A673 (cell line): ENCODE measurements at regions not wholly inside any gene's neighbourhood (a gene's known extent, or its start where the extent isn't known, plus 50 kb on each side); places are given as distances from the start of the nearest gene placed in this dataset.

Experiments
- EZH2 ChIP-seq: fragments of 200-600 bp; sonication (generic); IDR thresholded peaks from 2 replicates; pipeline ENCODE4 v1.6.1; 2017; ENCODE audit warnings: borderline replicate concordance, low read depth, mild to moderate bottlenecking, mixed read lengths, antibody characterized with exemption, low read length; ENCODE audit not compliant: poor library complexity, severe bottlenecking
- TF ChIP-seq, protein P1 (sequence below): fragments of 300-800, 200-600 bp; sonication (generic); conservative IDR thresholded peaks from 2 replicates; pipeline ENCODE4 v1.5.1; 2017; ENCODE audit warnings: low read depth, mild to moderate bottlenecking, antibody characterized with exemption, low read length, moderate library complexity, mixed read lengths

DNA sequence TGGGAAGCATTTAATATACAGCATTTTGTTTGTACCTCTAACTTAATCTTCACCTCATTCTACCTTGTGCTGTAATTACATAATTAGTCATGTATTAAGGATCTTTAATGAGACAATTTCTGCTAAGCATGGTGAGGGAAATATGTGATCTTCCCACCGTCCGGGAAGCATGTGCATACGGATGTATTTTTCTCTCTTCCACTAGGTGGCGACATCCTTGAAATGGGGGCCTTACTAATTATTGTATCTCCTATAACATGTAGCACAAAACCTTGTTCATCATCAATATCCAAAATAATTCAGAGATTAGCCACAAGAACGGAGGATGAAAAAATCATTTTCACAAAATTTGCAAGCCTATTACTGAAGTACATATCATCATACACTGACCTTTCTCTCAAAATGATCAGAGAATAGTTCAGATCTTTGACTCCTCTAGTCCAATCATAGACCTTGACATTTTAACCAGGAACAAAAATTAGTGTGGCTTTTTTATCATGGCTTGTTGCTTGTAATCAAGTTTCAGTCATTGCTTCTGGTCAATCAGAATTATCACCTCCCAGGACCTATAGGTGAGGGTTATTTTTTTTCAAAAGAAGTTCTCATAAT lies 148.9 kb upstream of the GBE1 start:
- TF ChIP-seq, protein P1, sequence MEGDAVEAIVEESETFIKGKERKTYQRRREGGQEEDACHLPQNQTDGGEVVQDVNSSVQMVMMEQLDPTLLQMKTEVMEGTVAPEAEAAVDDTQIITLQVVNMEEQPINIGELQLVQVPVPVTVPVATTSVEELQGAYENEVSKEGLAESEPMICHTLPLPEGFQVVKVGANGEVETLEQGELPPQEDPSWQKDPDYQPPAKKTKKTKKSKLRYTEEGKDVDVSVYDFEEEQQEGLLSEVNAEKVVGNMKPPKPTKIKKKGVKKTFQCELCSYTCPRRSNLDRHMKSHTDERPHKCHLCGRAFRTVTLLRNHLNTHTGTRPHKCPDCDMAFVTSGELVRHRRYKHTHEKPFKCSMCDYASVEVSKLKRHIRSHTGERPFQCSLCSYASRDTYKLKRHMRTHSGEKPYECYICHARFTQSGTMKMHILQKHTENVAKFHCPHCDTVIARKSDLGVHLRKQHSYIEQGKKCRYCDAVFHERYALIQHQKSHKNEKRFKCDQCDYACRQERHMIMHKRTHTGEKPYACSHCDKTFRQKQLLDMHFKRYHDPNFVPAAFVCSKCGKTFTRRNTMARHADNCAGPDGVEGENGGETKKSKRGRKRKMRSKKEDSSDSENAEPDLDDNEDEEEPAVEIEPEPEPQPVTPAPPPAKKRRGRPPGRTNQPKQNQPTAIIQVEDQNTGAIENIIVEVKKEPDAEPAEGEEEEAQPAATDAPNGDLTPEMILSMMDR = peak; percentile 82
- TF ChIP-seq EZH2 = no peak
